ENCODE measurements at regions not wholly inside any gene's neighbourhood (a gene's known extent, or its start where the extent isn't known, plus 50 kb on each side); places are given as distances from the start of the nearest gene placed in this dataset.

- TF ChIP-seq CTCF (conservative IDR thresholded peaks at IDR 0.05; ENCODE audit: low read length) = no peak
- no peak for DNase-seq (ENCODE audit: low read depth)
- no peak overlapping the region for H3K4me3 ChIP-seq (ENCODE audit: low read length)
Observed at GRCh38 chr2:138121666-138122661, 157.7 kb downstream of the HNMT start.

GRCh38 chr2:138122891-138123290 lies 158.6 kb downstream of the HNMT start:
- no peak for DNase-seq (ENCODE audit: low read depth)
- no peak overlapping the region for H3K4me3 ChIP-seq (ENCODE audit: low read length)
- no peak for TF ChIP-seq CTCF (conservative IDR thresholded peaks at IDR 0.05; ENCODE audit: low read length)

- H3K4me3 ChIP-seq (ENCODE audit: low read length) = no peak overlapping the region
- TF ChIP-seq CTCF (conservative IDR thresholded peaks at IDR 0.05; ENCODE audit: low read length) = no peak
- no peak for DNase-seq (ENCODE audit: low read depth)
Observed at GRCh38 chr2:138123741-138124140, 159.5 kb downstream of the HNMT start.

GRCh38 chr2:138124521-138124920 lies 160.2 kb downstream of the HNMT start:
- no peak for TF ChIP-seq CTCF (conservative IDR thresholded peaks at IDR 0.05; ENCODE audit: low read length)
- no peak overlapping the region for H3K4me3 ChIP-seq (ENCODE audit: low read length)
- no peak for DNase-seq (ENCODE audit: low read depth)

GRCh38 chr2:138125306-138126288 lies 161.3 kb downstream of the HNMT start:
- H3K4me3 ChIP-seq (ENCODE audit: low read length) = no peak overlapping the region
- DNase-seq (ENCODE audit: low read depth) = no peak
- TF ChIP-seq CTCF (conservative IDR thresholded peaks at IDR 0.05; ENCODE audit: low read length) = no peak

GRCh38 chr2:138132108-138132507 lies 167.8 kb downstream of the HNMT start:
- DNase-seq (ENCODE audit: low read depth) = no peak
- TF ChIP-seq CTCF (conservative IDR thresholded peaks at IDR 0.05; ENCODE audit: low read length) = no peak
- H3K4me3 ChIP-seq (ENCODE audit: low read length) = no peak overlapping the region

All from AG10803 (cell line).